GM12872 (cell line): ENCODE measurements at regions not wholly inside any gene's neighbourhood (a gene's known extent, or its start where the extent isn't known, plus 50 kb on each side); places are given as distances from the start of the nearest gene placed in this dataset.

Source experiments
- CTCF ChIP-seq: IDR thresholded peaks from 3 replicates; pipeline ENCODE4 v1.5.1; 2011; ENCODE audit warnings: low read depth, mild to moderate bottlenecking, low read length, moderate library complexity; ENCODE audit not compliant: insufficient read depth

DNA sequence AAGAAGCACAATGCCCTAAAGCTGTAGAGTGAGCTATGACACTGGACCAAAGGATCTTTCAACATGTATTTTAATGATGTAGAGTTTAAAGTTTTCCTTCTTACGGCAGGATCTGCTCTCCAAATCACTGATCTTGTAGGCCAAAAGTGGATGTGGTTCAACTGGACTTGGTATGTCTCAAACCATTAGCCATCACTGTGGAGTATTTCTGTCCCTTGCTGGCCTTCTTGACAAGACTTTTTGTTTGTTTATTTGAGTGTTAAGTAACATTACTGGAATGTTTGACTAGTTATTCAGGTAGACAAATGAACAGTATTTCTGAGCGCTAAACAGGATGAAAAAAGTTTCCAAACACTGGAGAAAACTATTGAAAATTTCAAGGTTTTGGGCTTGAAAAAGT is 472.7 kb upstream of the CFAP20DC start:
- no peak for TF ChIP-seq CTCF

DNA sequence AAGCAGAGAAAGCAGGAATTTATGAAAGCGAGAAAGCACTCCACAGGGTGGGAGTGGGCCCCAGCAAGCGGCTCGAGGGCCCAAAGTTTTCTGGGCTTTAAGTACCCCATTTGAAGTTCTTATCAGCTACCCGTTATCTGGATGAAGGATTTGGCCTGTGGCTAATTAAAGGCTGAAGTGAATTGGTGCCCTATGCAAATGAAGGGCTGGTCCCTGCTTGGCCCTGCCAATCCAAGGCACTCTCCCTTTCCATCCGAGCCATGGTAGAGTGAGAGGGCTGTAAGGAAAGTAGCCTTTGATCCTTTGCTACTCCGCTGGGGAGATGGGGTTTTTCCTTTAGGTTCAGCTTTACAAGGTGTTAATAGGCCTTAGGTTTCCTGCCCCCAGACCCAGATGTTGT is 469.3 kb upstream of the CFAP20DC start:
- no peak for TF ChIP-seq CTCF

GRCh38 chr3:59518283-59519055 is 468.6 kb upstream of the CFAP20DC start:
- no peak for TF ChIP-seq CTCF

DNA sequence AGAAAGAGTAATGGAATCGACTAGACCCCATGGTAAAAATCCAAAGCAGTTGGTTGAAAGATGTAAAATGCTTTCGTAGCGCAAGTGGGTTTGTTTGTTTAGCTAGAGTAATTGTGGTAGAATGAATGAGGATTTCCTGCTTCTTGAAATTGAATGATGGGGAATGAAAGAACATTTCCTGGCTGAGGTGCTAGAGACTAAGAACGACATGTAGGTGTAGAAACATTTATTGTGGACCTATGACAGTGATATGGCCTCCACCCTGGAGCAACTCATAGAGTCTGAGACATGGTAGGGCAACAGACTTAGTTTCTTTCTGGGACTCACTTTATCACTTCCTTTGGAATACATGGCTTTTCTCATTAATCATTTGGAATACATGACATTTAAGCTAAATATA is 467.6 kb upstream of the CFAP20DC start:
- no peak for TF ChIP-seq CTCF

- no peak for TF ChIP-seq CTCF
Observed at GRCh38 chr3:59515966-59516365, 466.1 kb upstream of the CFAP20DC start.

DNA sequence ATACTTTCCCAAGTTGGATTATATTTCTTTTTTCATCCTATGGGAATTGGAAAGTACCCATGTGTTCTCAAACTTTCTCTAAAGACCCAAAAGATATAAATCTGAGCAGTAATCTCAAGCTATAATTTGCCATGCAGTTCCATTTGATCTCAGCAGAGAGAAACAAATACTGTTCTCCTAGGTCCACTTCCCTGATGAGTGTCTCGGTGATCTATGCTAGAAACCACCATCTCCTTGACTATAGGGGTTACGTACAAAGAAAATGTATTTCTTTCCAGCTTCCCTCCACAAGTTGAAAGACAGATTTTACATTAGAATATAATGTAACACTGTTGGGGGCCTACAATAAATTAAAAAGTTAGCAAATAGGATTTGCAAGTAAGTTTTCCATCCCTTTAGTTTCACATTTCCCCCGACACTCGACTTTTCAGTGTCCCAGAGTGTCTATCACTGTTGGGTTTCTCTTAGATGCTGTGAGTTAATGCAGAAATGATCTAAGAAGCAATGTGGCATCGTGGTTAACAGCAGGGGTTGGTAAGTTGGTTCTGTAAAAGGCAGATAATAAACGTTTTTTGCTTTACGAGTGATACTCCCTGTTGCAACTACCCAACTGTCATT is 465.1 kb upstream of the CFAP20DC start:
- TF ChIP-seq CTCF, result no peak

- TF ChIP-seq CTCF, result no peak
Observed at GRCh38 chr3:59513570-59513969, 463.7 kb upstream of the CFAP20DC start.
